GM23248 (cell line): ENCODE measurements at regions not wholly inside any gene's neighbourhood (a gene's known extent, or its start where the extent isn't known, plus 50 kb on each side); places are given as distances from the start of the nearest gene placed in this dataset.

Experiments used
- DNase-seq: peaks from one replicate; pipeline ENCODE4 v3.0.0-alpha.2; 2015
- H2AFZ ChIP-seq: fragments of 200-600 bp; sonication (generic); 2 replicates; pipeline ENCODE4 v1.6.1; 2016; ENCODE audit warnings: antibody characterized with exemption
- H3F3A ChIP-seq: fragments of 200-600 bp; sonication (generic); 2 replicates; pipeline ENCODE4 v1.6.1; 2016; ENCODE audit warnings: mild to moderate bottlenecking, antibody characterized with exemption, mixed run types; ENCODE audit not compliant: insufficient read depth
- H3K27ac ChIP-seq: fragments of 200-600 bp; sonication (generic); 2 replicates; pipeline ENCODE4 v1.5.1; 2016; ENCODE audit warnings: mild to moderate bottlenecking
- H3K27me3 ChIP-seq: fragments of 200-600 bp; sonication (generic); replicated peaks from 2 replicates; pipeline ENCODE4 v1.6.1; 2016; ENCODE audit warnings: mild to moderate bottlenecking; ENCODE audit not compliant: insufficient read depth
- H3K36me3 ChIP-seq: fragments of 200-600 bp; sonication (generic); 2 replicates; pipeline ENCODE4 v1.6.1; 2016; ENCODE audit warnings: low read depth, mild to moderate bottlenecking
- H3K4me1 ChIP-seq: fragments of 200-600 bp; sonication (generic); 2 replicates; pipeline ENCODE4 v1.6.1; 2016; ENCODE audit warnings: mild to moderate bottlenecking; ENCODE audit not compliant: insufficient read depth
- H3K4me2 ChIP-seq: fragments of 200-600 bp; sonication (generic); one replicate; pipeline ENCODE4 v1.6.1; 2016; ENCODE audit warnings: mild to moderate bottlenecking; ENCODE audit not compliant: unreplicated experiment
- H3K4me3 ChIP-seq: fragments of 200-600 bp; sonication (generic); 2 replicates; pipeline ENCODE4 v1.5.1; 2016; ENCODE audit warnings: mild to moderate bottlenecking
- H3K79me2 ChIP-seq: fragments of 200-600 bp; sonication (generic); 2 replicates; pipeline ENCODE4 v1.6.1; 2016; ENCODE audit warnings: mild to moderate bottlenecking; ENCODE audit not compliant: insufficient read depth
- H3K9ac ChIP-seq: fragments of 200-600 bp; sonication (generic); 2 replicates; pipeline ENCODE4 v1.6.1; 2016; ENCODE audit warnings: mild to moderate bottlenecking
- H3K9me2 ChIP-seq: fragments of 200-600 bp; sonication (generic); 2 replicates; pipeline ENCODE4 v1.6.1; 2016; ENCODE audit warnings: mixed run types, mild to moderate bottlenecking, moderate library complexity; ENCODE audit not compliant: insufficient read depth
- H3K9me3 ChIP-seq: fragments of 200-600 bp; sonication (generic); one replicate; pipeline ENCODE4 v1.6.1; 2017; ENCODE audit warnings: low read depth
- H4K20me1 ChIP-seq: fragments of 200-600 bp; sonication (generic); 2 replicates; pipeline ENCODE4 v1.6.0; 2016; ENCODE audit not compliant: insufficient read depth
- EZH2 ChIP-seq: fragments of 200-600 bp; sonication (generic); IDR thresholded peaks from 2 replicates; pipeline ENCODE4 v1.6.1; 2018; ENCODE audit warnings: antibody characterized with exemption, mild to moderate bottlenecking; ENCODE audit not compliant: insufficient read depth, poor library complexity, severe bottlenecking
- EZH2phosphoT487 ChIP-seq: fragments of 200-600 bp; sonication (generic); IDR thresholded peaks from 2 replicates; pipeline ENCODE4 v1.6.1; 2018; ENCODE audit warnings: antibody characterized with exemption, moderate library complexity, mild to moderate bottlenecking, low read depth; ENCODE audit not compliant: insufficient read depth
- WGBS, 2 experiments: methylation state at CpG; one replicate each; pipeline ENCODE4 v1.1.6; 2015 to 2017; ENCODE audit warnings: low lambda C conversion rate in 2 of 2, low coverage in 1 of 2; ENCODE audit errors: missing lambda C conversion rate in 2 of 2; 5-methylcytosine and 5-hydroxymethylcytosine counted together
- in situ Hi-C: fragments of 300-500 bp; cut with MboI; formaldehyde crosslinking; loops from 2 replicates; pipeline ENCODE4 v1.15.0; 2020

GRCh38 chr5:66242050-66242715 lies 98.1 kb downstream of the SREK1 start:
- H4K20me1 ChIP-seq, result no peaks in the 10 kb centered on the region
- peaks cover 8% of the 10 kb centered on the region; the same call in 1 of the 2 replicates for H3F3A ChIP-seq
- TF ChIP-seq EZH2phosphoT487 (no peak), EZH2 (no peak)
- no peak overlapping the region for H3K4me3 ChIP-seq
- H2AFZ ChIP-seq, result no peak overlapping the region
- H3K9me2 ChIP-seq, result no peaks in the 10 kb centered on the region
- 92 to 95% methylated on average over 5 of the region's 5 CpGs for WGBS, 2 experiments
- in situ Hi-C loops, result no loop called here
- H3K27ac ChIP-seq, result no peak overlapping the region
- no peaks in the 10 kb centered on the region for H3K36me3 ChIP-seq
- H3K9ac ChIP-seq, result no peak overlapping the region
- H3K9me3 ChIP-seq, result no peaks in the 10 kb centered on the region
- H3K4me1 ChIP-seq, result peaks cover 17% of the 10 kb centered on the region
- H3K4me2 ChIP-seq, result no peak overlapping the region
- DNase-seq, result peak; percentile 22
- H3K27me3 ChIP-seq, result no peaks in the 10 kb centered on the region
- H3K79me2 ChIP-seq, result no peaks in the 10 kb centered on the region

- in situ Hi-C loops, result no loop called here
- WGBS, 2 experiments, result 27 to 30% methylated on average over 6 of the region's 6 CpGs
- H3K9me3 ChIP-seq, result no peaks in the 10 kb centered on the region
- no peaks in the 10 kb centered on the region for H4K20me1 ChIP-seq
- H3K4me1 ChIP-seq, result peaks cover 25% of the 10 kb centered on the region
- DNase-seq, result peak; percentile 80
- peak overlapping the region; percentile 20; the same call in 1 of the 2 replicates for H3K9ac ChIP-seq
- peak overlapping the region; percentile 70 for H3K4me2 ChIP-seq
- no peaks in the 10 kb centered on the region for H3K79me2 ChIP-seq
- no peaks in the 10 kb centered on the region for H3K36me3 ChIP-seq
- H2AFZ ChIP-seq, result peak overlapping the region; percentile 28
- H3K9me2 ChIP-seq, result no peaks in the 10 kb centered on the region
- H3F3A ChIP-seq, result peaks cover 18% of the 10 kb centered on the region
- H3K4me3 ChIP-seq, result peak overlapping the region; percentile 26; the same call in 1 of the 2 replicates
- H3K27me3 ChIP-seq, result no peaks in the 10 kb centered on the region
- no peak for TF ChIP-seq EZH2
- no peak for TF ChIP-seq EZH2phosphoT487
- peak overlapping the region; percentile 79 for H3K27ac ChIP-seq
Observed at GRCh38 chr5:66246608-66247007, 102.5 kb downstream of the SREK1 start.

GRCh38 chr5:66247176-66247960 lies 103.3 kb downstream of the SREK1 start:
- Histone ChIP-seq H3K9me2 (no peaks in the 10 kb centered on the region), H3K79me2 (no peaks in the 10 kb centered on the region), H3K9me3 (no peaks in the 10 kb centered on the region), H3K9ac (peak overlapping the region; percentile 20; the same call in 1 of the 2 replicates), H3K27me3 (no peaks in the 10 kb centered on the region), H3K27ac (peak overlapping the region; percentile 79), H3K36me3 (no peaks in the 10 kb centered on the region), H2AFZ (peak overlapping the region; percentile 34; the same call in 1 of the 2 replicates), H3K4me2 (peak overlapping the region; percentile 70), H4K20me1 (no peaks in the 10 kb centered on the region), H3K4me1 (peaks cover 20% of the 10 kb centered on the region), H3F3A (peaks cover 18% of the 10 kb centered on the region), H3K4me3 (0 out of 2 replicates have a peak overlapping the region, but pooled peaks have one; percentile 26)
- TF ChIP-seq EZH2 (no peak), EZH2phosphoT487 (no peak)
- in situ Hi-C loops, result no loop called here
- WGBS, 2 experiments, result 46% methylated on average over 4 of the region's 4 CpGs
- peak; percentile 95 for DNase-seq

GRCh38 chr5:66248874-66249273 lies 104.8 kb downstream of the SREK1 start:
- Histone ChIP-seq H3K4me1 (peaks cover 20% of the 10 kb centered on the region), H3K9me3 (no peaks in the 10 kb centered on the region), H3K4me3 (no peak overlapping the region), H3K27me3 (no peaks in the 10 kb centered on the region), H3K9me2 (no peaks in the 10 kb centered on the region), H2AFZ (no peak overlapping the region), H3K27ac (no peak overlapping the region), H3K4me2 (no peak overlapping the region), H3K9ac (no peak overlapping the region), H3K79me2 (no peaks in the 10 kb centered on the region), H4K20me1 (no peaks in the 10 kb centered on the region), H3F3A (peaks cover 18% of the 10 kb centered on the region), H3K36me3 (no peaks in the 10 kb centered on the region)
- WGBS, 2 experiments, result 53 to 55% methylated on average over 2 of the region's 2 CpGs
- in situ Hi-C loops, result no loop called here
- TF ChIP-seq EZH2phosphoT487 (no peak), EZH2 (no peak)
- DNase-seq, result no peak
